ENCODE measurements at regions not wholly inside any gene's neighbourhood (a gene's known extent, or its start where the extent isn't known, plus 50 kb on each side); places are given as distances from the start of the nearest gene placed in this dataset.

DNA sequence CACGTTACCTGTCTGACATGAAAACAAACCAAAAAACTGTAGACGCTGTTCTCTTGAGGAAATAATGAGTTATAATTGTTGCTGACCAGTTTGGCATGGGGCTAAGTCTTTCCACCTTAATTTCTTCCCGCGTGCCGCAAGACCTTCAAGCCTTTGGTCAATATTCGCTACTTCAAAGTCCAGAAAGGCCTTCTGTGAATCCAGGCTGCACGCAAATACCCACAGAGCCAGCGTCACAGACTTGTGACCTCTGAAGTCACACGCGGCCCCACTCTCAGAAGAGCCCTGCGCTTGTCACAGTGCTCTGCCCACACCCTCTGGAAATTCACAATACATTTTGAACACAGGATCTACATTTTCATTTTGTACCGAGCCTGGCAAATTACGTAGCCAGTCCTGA is 275.2 kb downstream of the SHQ1 start:
- H3K36me3 Mint-ChIP-seq (ENCODE audit: unreplicated experiment) = no peaks in the 10 kb centered on the region
- H3K9me3 Mint-ChIP-seq (ENCODE audit: unreplicated experiment) = no peaks in the 10 kb centered on the region
- DNase-seq = no peak
- no peaks in the 10 kb centered on the region for H3K27me3 Mint-ChIP-seq (ENCODE audit: unreplicated experiment)
- TF ChIP-seq, protein P1, sequence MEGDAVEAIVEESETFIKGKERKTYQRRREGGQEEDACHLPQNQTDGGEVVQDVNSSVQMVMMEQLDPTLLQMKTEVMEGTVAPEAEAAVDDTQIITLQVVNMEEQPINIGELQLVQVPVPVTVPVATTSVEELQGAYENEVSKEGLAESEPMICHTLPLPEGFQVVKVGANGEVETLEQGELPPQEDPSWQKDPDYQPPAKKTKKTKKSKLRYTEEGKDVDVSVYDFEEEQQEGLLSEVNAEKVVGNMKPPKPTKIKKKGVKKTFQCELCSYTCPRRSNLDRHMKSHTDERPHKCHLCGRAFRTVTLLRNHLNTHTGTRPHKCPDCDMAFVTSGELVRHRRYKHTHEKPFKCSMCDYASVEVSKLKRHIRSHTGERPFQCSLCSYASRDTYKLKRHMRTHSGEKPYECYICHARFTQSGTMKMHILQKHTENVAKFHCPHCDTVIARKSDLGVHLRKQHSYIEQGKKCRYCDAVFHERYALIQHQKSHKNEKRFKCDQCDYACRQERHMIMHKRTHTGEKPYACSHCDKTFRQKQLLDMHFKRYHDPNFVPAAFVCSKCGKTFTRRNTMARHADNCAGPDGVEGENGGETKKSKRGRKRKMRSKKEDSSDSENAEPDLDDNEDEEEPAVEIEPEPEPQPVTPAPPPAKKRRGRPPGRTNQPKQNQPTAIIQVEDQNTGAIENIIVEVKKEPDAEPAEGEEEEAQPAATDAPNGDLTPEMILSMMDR (IDR thresholded peaks at IDR 0.05; ENCODE audit: partially characterized antibody, unreplicated experiment) = no peak
- no peaks in the 10 kb centered on the region for H3K4me1 Mint-ChIP-seq (ENCODE audit: low read depth, unreplicated experiment)
- no peak overlapping the region for H3K27ac Mint-ChIP-seq (ENCODE audit: unreplicated experiment)
- no peak overlapping the region for H3K4me3 Mint-ChIP-seq (ENCODE audit: unreplicated experiment)

DNA sequence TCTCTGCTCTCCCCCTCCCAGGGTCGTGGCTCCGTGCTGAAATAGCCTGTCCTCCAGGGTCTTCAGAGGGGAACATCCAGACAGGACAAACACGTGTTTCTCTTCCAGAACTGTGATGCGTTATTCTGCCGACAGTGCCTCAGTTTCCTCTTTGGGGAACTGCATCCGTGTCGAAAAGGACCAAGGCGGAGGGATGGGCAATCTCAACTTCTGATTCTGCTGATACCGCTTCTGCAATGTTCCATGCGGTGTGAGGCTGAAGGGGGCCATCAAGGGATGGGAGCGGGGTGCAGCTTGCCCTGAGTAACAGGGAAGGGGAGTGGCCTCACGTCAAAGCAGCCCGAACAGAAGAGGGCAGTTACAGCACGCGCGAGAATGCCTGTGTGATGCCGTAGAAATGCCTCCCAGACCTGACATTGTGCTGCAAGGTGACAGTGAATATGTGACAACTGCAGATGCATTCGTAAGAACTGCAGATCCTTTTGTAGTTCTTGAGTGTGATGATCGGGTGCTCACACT is 275.7 kb downstream of the SHQ1 start:
- Mint-ChIP-seq H3K36me3 (ENCODE audit: unreplicated experiment) (no peaks in the 10 kb centered on the region), H3K9me3 (ENCODE audit: unreplicated experiment) (no peaks in the 10 kb centered on the region), H3K27me3 (ENCODE audit: unreplicated experiment) (no peaks in the 10 kb centered on the region), H3K4me1 (ENCODE audit: low read depth, unreplicated experiment) (no peaks in the 10 kb centered on the region), H3K4me3 (ENCODE audit: unreplicated experiment) (no peak overlapping the region), H3K27ac (ENCODE audit: unreplicated experiment) (no peak overlapping the region)
- TF ChIP-seq, protein P1 (IDR thresholded peaks at IDR 0.05; ENCODE audit: partially characterized antibody, unreplicated experiment) = no peak
- no peak for DNase-seq

DNA sequence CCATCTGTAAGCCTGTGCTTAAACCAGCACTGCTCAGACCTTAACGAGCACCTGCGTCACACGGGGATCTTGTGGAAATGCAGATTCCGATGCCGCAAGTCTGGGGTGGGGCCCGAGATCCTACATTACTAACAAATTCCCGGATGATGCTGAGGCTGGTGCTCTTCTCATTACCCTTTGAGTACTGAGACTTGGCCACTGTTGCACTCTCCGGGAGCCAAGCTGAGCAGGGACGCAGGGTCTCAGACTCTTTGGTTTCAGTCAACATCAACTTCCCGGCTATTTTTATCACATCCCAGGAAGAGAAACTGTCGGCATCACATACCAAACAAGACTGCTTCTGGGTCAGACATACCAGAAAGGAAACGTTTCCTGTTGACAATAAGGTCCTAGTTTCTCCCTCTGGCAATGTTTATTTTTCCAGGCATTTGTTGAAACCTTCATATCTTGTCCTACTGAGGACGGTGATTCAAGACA is 276.6 kb downstream of the SHQ1 start:
- Mint-ChIP-seq H3K4me1 (ENCODE audit: low read depth, unreplicated experiment) (no peaks in the 10 kb centered on the region), H3K27ac (ENCODE audit: unreplicated experiment) (no peak overlapping the region), H3K27me3 (ENCODE audit: unreplicated experiment) (no peaks in the 10 kb centered on the region), H3K9me3 (ENCODE audit: unreplicated experiment) (no peaks in the 10 kb centered on the region), H3K36me3 (ENCODE audit: unreplicated experiment) (no peaks in the 10 kb centered on the region), H3K4me3 (ENCODE audit: unreplicated experiment) (no peak overlapping the region)
- TF ChIP-seq, protein P1 (IDR thresholded peaks at IDR 0.05; ENCODE audit: partially characterized antibody, unreplicated experiment) = no peak
- DNase-seq = no peak

DNA sequence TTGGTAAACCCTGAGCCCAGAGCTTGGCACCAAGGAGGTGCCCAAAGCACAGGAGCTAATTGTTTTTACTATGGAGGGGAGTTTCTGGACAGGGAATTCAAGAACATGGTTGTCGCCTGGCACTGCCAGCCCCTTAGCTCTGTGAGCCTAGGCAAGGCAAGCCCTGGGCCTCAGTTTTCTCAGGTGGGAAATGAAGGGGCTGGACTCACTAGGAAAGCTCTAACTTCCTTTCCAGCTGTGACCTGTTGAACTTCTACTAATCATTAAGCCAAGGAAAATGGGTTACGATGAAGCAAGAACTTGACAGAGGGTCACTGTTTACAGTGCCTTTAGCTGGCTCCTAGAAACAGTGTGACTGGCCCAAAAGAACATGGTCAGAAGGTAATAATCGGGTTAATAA is 277.2 kb downstream of the SHQ1 start:
- TF ChIP-seq, protein P1 (IDR thresholded peaks at IDR 0.05; ENCODE audit: partially characterized antibody, unreplicated experiment) = no peak
- H3K27ac Mint-ChIP-seq (ENCODE audit: unreplicated experiment) = no peak overlapping the region
- DNase-seq = no peak
- no peaks in the 10 kb centered on the region for H3K4me1 Mint-ChIP-seq (ENCODE audit: low read depth, unreplicated experiment)
- H3K27me3 Mint-ChIP-seq (ENCODE audit: unreplicated experiment) = no peaks in the 10 kb centered on the region
- H3K36me3 Mint-ChIP-seq (ENCODE audit: unreplicated experiment) = no peaks in the 10 kb centered on the region
- H3K4me3 Mint-ChIP-seq (ENCODE audit: unreplicated experiment) = no peak overlapping the region
- no peaks in the 10 kb centered on the region for H3K9me3 Mint-ChIP-seq (ENCODE audit: unreplicated experiment)

DNA sequence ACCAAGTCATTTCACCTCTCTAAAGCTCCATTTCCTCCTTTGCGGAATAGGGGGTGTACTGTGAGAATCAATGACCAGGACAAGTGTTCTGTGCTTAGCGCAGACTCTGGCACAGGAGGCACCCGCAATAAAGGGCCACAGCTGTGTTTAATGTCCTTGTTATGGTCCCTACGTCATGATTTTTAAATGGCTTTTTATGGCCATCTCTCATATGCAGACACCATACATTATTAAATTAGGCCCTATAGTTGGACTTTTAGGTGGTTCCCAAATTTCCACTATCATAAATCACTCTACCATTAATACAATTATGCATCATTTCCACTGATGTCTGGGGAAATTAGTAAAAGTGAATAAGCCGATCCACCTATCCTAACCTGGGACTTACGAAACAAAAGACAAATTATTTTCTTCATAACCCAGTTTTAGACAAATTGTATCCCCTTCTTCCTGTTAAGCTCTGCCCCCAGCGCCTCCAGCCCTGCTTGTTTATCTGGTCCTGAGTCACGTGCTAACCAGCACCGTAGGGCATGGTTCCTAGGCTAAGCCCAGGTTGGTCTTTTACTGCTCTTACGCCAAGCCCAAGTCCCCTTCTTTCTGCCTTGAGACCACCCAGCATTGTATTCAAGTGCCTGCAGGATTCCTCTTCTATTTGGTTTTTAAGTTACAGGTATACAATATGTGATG is 278.3 kb downstream of the SHQ1 start:
- Mint-ChIP-seq H3K4me1 (ENCODE audit: low read depth, unreplicated experiment) (no peaks in the 10 kb centered on the region), H3K36me3 (ENCODE audit: unreplicated experiment) (no peaks in the 10 kb centered on the region), H3K4me3 (ENCODE audit: unreplicated experiment) (no peak overlapping the region), H3K27me3 (ENCODE audit: unreplicated experiment) (peaks cover 1% of the 10 kb centered on the region), H3K9me3 (ENCODE audit: unreplicated experiment) (peaks cover 3% of the 10 kb centered on the region), H3K27ac (ENCODE audit: unreplicated experiment) (no peak overlapping the region)
- no peak for DNase-seq
- TF ChIP-seq, protein P1 (IDR thresholded peaks at IDR 0.05; ENCODE audit: partially characterized antibody, unreplicated experiment) = no peak

Data from glutamatergic neuron (in vitro differentiated cells).